HepG2 (cell line): ENCODE measurements at regions not wholly inside any gene's neighbourhood (a gene's known extent, or its start where the extent isn't known, plus 50 kb on each side); places are given as distances from the start of the nearest gene placed in this dataset.

Experiments used
- ARID2 ChIP-seq: sonication (generic); formaldehyde crosslinking; IDR thresholded peaks from 2 replicates; pipeline ENCODE4 v1.8.1; 2022; ENCODE audit warnings: mild to moderate bottlenecking, missing genetic modification reagents, borderline replicate concordance
- HES4 ChIP-seq: sonication (generic); formaldehyde crosslinking; IDR thresholded peaks from 2 replicates; pipeline ENCODE4 v1.9.0; 2021; ENCODE audit warnings: mild to moderate bottlenecking, missing genetic modification reagents, borderline replicate concordance
- HNF1A ChIP-seq, 2 experiments: sonication (generic) in 1 of 2; formaldehyde crosslinking in 1 of 2; IDR thresholded peaks; 2 replicates each; pipeline versions ENCODE4 v1.4.0 to v1.6.1; 2016 to 2020; ENCODE audit warnings: borderline replicate concordance in 1 of 2, low read depth in 1 of 2, mild to moderate bottlenecking in 1 of 2, missing genetic modification reagents in 1 of 2
- MZF1 ChIP-seq: sonication (generic); formaldehyde crosslinking; IDR thresholded peaks from 2 replicates; pipeline ENCODE4 v1.8.1; 2023; ENCODE audit warnings: mild to moderate bottlenecking, missing genetic modification reagents, borderline replicate concordance
- NFRKB ChIP-seq: fragments of 450-650 bp; IDR thresholded peaks from 2 replicates; pipeline ENCODE4 v1.6.1; 2017
- NONO ChIP-seq, 2 experiments: fragments of 450-650 bp in 1 of 2; sonication (generic) in 1 of 2; formaldehyde crosslinking in 1 of 2; IDR thresholded peaks in 1 of 2; conservative IDR thresholded peaks in 1 of 2; 2 replicates each; pipeline versions ENCODE4 v1.6.1 to v1.8.0; 2017 to 2022; ENCODE audit warnings: mild to moderate bottlenecking in 1 of 2, missing genetic modification reagents in 1 of 2, moderate library complexity in 1 of 2
- ONECUT2 ChIP-seq: sonication (generic); formaldehyde crosslinking; IDR thresholded peaks from 2 replicates; pipeline ENCODE4 v1.4.0; 2020; ENCODE audit warnings: missing genetic modification reagents
- PHF20 ChIP-seq: sonication (generic); formaldehyde crosslinking; IDR thresholded peaks from 2 replicates; pipeline ENCODE4 v1.5.0; 2020; ENCODE audit warnings: mild to moderate bottlenecking, missing genetic modification reagents
- POLR2A ChIP-seq, 2 experiments: IDR thresholded peaks; 2 replicates each; pipeline ENCODE4 v1.6.1; 2011; ENCODE audit warnings: low read depth in 2 of 2, low read length in 2 of 2, mild to moderate bottlenecking in 1 of 2, moderate library complexity in 1 of 2; ENCODE audit not compliant: insufficient read depth in 1 of 2
- PREB ChIP-seq: sonication (generic); formaldehyde crosslinking; IDR thresholded peaks from 2 replicates; pipeline ENCODE4 v1.4.0; 2020; ENCODE audit warnings: missing genetic modification reagents
- SMC3 ChIP-seq: IDR thresholded peaks from 2 replicates; pipeline ENCODE4 v1.6.1; 2011; ENCODE audit warnings: low read length, improper control_type of control experiment
- ZFP37 ChIP-seq: sonication (generic); formaldehyde crosslinking; IDR thresholded peaks from 2 replicates; pipeline ENCODE4 v1.4.0; 2020; ENCODE audit warnings: missing genetic modification reagents, borderline replicate concordance
- ZNF609 ChIP-seq: sonication (generic); formaldehyde crosslinking; IDR thresholded peaks from 2 replicates; pipeline ENCODE4 v1.4.0; 2020; ENCODE audit warnings: mild to moderate bottlenecking, missing genetic modification reagents, borderline replicate concordance
- ZNF629 ChIP-seq: sonication (generic); formaldehyde crosslinking; conservative IDR thresholded peaks from 2 replicates; pipeline ENCODE4 v1.5.0; 2020; ENCODE audit warnings: missing genetic modification reagents
- ZNF660 ChIP-seq: sonication (generic); formaldehyde crosslinking; IDR thresholded peaks from 2 replicates; pipeline ENCODE4 v1.5.1; 2020; ENCODE audit warnings: mild to moderate bottlenecking, low read depth, missing genetic modification reagents, borderline replicate concordance
- ZNF792 ChIP-seq: IDR thresholded peaks from 2 replicates; pipeline ENCODE4 v1.6.1; 2016
- ZNF800 ChIP-seq: sonication (generic); formaldehyde crosslinking; IDR thresholded peaks from 2 replicates; pipeline ENCODE4 v1.4.0; 2020; ENCODE audit warnings: missing genetic modification reagents
- ZSCAN22 ChIP-seq: sonication (generic); formaldehyde crosslinking; IDR thresholded peaks from 2 replicates; pipeline ENCODE4 v1.4.0; 2020; ENCODE audit warnings: mild to moderate bottlenecking, missing genetic modification reagents

- no peak for TF ChIP-seq ARID2 (CRISPR knock-in tag)
- no peak for TF ChIP-seq ZNF629 (CRISPR knock-in tag)
- no peak for TF ChIP-seq NONO (IDR thresholded peaks at IDR 0.05)
- no peak for TF ChIP-seq NONO (CRISPR knock-in tag; conservative IDR thresholded peaks at IDR 0.05)
- TF ChIP-seq ZNF660, result no peak
- no peak for TF ChIP-seq NFRKB
- TF ChIP-seq MZF1 (CRISPR knock-in tag), result no peak
- no peak for TF ChIP-seq ZFP37 (CRISPR knock-in tag)
- no peak for TF ChIP-seq HNF1A (IDR thresholded peaks at IDR 0.05; ENCODE audit: low read depth)
- TF ChIP-seq HNF1A (CRISPR knock-in tag; IDR thresholded peaks at IDR 0.05; ENCODE audit: borderline replicate concordance), result no peak
- no peak for TF ChIP-seq SMC3
- TF ChIP-seq PHF20 (CRISPR knock-in tag), result no peak
- no peak for TF ChIP-seq HES4 (CRISPR knock-in tag)
- no peak for TF ChIP-seq ZNF609 (CRISPR knock-in tag)
- no peak for TF ChIP-seq POLR2A (IDR thresholded peaks at IDR 0.05; ENCODE audit: insufficient read depth in 1 of 2, low read depth in 2 of 2, low read length in 2 of 2)
- no peak for TF ChIP-seq ONECUT2
- TF ChIP-seq ZNF800, result no peak
- no peak for TF ChIP-seq ZNF792 (CRISPR knock-in tag)
- no peak for TF ChIP-seq PREB
- no peak for TF ChIP-seq ZSCAN22 (CRISPR knock-in tag)
Measured at GRCh38 chrX:20477836-20478524, 211.3 kb upstream of the RPS6KA3 start (continued).
